ENCODE measurements at regions not wholly inside any gene's neighbourhood (a gene's known extent, or its start where the extent isn't known, plus 50 kb on each side); places are given as distances from the start of the nearest gene placed in this dataset.

- no peaks in the 10 kb centered on the region for H3K36me3 ChIP-seq (ENCODE audit: control insufficient read depth, insufficient read depth, low read length)
- DNase-seq (ENCODE audit: low read depth in 2 of 2): no peak
- no peaks in the 10 kb centered on the region for H3K4me1 ChIP-seq (ENCODE audit: control insufficient read depth, extremely low read depth, insufficient read depth, low read length)
- no peaks in the 10 kb centered on the region for H3K9me3 ChIP-seq (ENCODE audit: control insufficient read depth, insufficient read depth, low read depth, low read length)
- H3K9ac ChIP-seq (ENCODE audit: insufficient read depth, low read length): no peak overlapping the region
- H3K27me3 ChIP-seq (ENCODE audit: control insufficient read depth, insufficient read depth, low read length): no peaks in the 10 kb centered on the region
- TF ChIP-seq EZH2 (IDR thresholded peaks at IDR 0.05; ENCODE audit: low read length, missing control alignments) (no peak), CTCF (conservative IDR thresholded peaks at IDR 0.05 in 1 of 2, IDR thresholded peaks at IDR 0.05 in 1 of 2; ENCODE audit: low read depth in 1 of 2, low read length in 2 of 2) (no peak)
- H3K79me2 ChIP-seq (ENCODE audit: control insufficient read depth, insufficient read depth, low read length): no peaks in the 10 kb centered on the region
- no peaks in the 10 kb centered on the region for H4K20me1 ChIP-seq (ENCODE audit: control insufficient read depth, extremely low read depth, insufficient read depth, low read length)
- no peak overlapping the region for H3K4me3 ChIP-seq (replicated peaks in 1 of 4; ENCODE audit: control extremely low read depth in 1 of 4, insufficient read depth in 1 of 4, low read depth in 3 of 4, low read length in 4 of 4)
- no peak overlapping the region for H2AFZ ChIP-seq (ENCODE audit: low read length)
- H3K4me2 ChIP-seq (ENCODE audit: extremely low read depth, insufficient read depth, low read length): no peak overlapping the region
- H3K27ac ChIP-seq (ENCODE audit: insufficient read depth, low read length): no peak overlapping the region
These were observed 244.7 kb upstream of the POU3F1 start for GRCh38 chr1:38291336-38291735.

GRCh38 chr1:38289034-38289433 is 242.4 kb upstream of the POU3F1 start:
- no peaks in the 10 kb centered on the region for H4K20me1 ChIP-seq (ENCODE audit: control insufficient read depth, extremely low read depth, insufficient read depth, low read length)
- no peak overlapping the region for H2AFZ ChIP-seq (ENCODE audit: low read length)
- no peak overlapping the region for H3K4me3 ChIP-seq (replicated peaks in 1 of 4; ENCODE audit: control extremely low read depth in 1 of 4, insufficient read depth in 1 of 4, low read depth in 3 of 4, low read length in 4 of 4)
- H3K36me3 ChIP-seq (ENCODE audit: control insufficient read depth, insufficient read depth, low read length): no peaks in the 10 kb centered on the region
- no peak for DNase-seq (ENCODE audit: low read depth in 2 of 2)
- no peak for TF ChIP-seq CTCF (conservative IDR thresholded peaks at IDR 0.05 in 1 of 2, IDR thresholded peaks at IDR 0.05 in 1 of 2; ENCODE audit: low read depth in 1 of 2, low read length in 2 of 2)
- no peak for TF ChIP-seq EZH2 (IDR thresholded peaks at IDR 0.05; ENCODE audit: low read length, missing control alignments)
- no peak overlapping the region for H3K27ac ChIP-seq (ENCODE audit: insufficient read depth, low read length)
- no peaks in the 10 kb centered on the region for H3K9me3 ChIP-seq (ENCODE audit: control insufficient read depth, insufficient read depth, low read depth, low read length)
- no peak overlapping the region for H3K4me2 ChIP-seq (ENCODE audit: extremely low read depth, insufficient read depth, low read length)
- H3K4me1 ChIP-seq (ENCODE audit: control insufficient read depth, extremely low read depth, insufficient read depth, low read length): no peaks in the 10 kb centered on the region
- no peaks in the 10 kb centered on the region for H3K79me2 ChIP-seq (ENCODE audit: control insufficient read depth, insufficient read depth, low read length)
- no peak overlapping the region for H3K9ac ChIP-seq (ENCODE audit: insufficient read depth, low read length)
- no peaks in the 10 kb centered on the region for H3K27me3 ChIP-seq (ENCODE audit: control insufficient read depth, insufficient read depth, low read length)

- Histone ChIP-seq H3K36me3 (ENCODE audit: control insufficient read depth, insufficient read depth, low read length) (no peaks in the 10 kb centered on the region), H3K4me2 (ENCODE audit: extremely low read depth, insufficient read depth, low read length) (no peak overlapping the region), H3K4me1 (ENCODE audit: control insufficient read depth, extremely low read depth, insufficient read depth, low read length) (no peaks in the 10 kb centered on the region), H2AFZ (ENCODE audit: low read length) (no peak overlapping the region), H3K4me3 (replicated peaks in 1 of 4; ENCODE audit: control extremely low read depth in 1 of 4, insufficient read depth in 1 of 4, low read depth in 3 of 4, low read length in 4 of 4) (no peak overlapping the region), H3K27me3 (ENCODE audit: control insufficient read depth, insufficient read depth, low read length) (no peaks in the 10 kb centered on the region), H3K9me3 (ENCODE audit: control insufficient read depth, insufficient read depth, low read depth, low read length) (no peaks in the 10 kb centered on the region), H4K20me1 (ENCODE audit: control insufficient read depth, extremely low read depth, insufficient read depth, low read length) (no peaks in the 10 kb centered on the region), H3K27ac (ENCODE audit: insufficient read depth, low read length) (no peak overlapping the region), H3K9ac (ENCODE audit: insufficient read depth, low read length) (no peak overlapping the region), H3K79me2 (ENCODE audit: control insufficient read depth, insufficient read depth, low read length) (no peaks in the 10 kb centered on the region)
- TF ChIP-seq EZH2 (IDR thresholded peaks at IDR 0.05; ENCODE audit: low read length, missing control alignments): no peak
- TF ChIP-seq CTCF (conservative IDR thresholded peaks at IDR 0.05 in 1 of 2, IDR thresholded peaks at IDR 0.05 in 1 of 2; ENCODE audit: low read depth in 1 of 2, low read length in 2 of 2): no peak
- no peak for DNase-seq (ENCODE audit: low read depth in 2 of 2)
These were observed 241.0 kb upstream of the POU3F1 start for GRCh38 chr1:38287547-38287946.

All from fibroblast of lung (primary cell).